ENCODE measurements at regions not wholly inside any gene's neighbourhood (a gene's known extent, or its start where the extent isn't known, plus 50 kb on each side); places are given as distances from the start of the nearest gene placed in this dataset.

GRCh38 chr9:29966247-29966646 lies 2393.0 kb upstream of the C9orf72 start:
- Histone ChIP-seq H3K79me2 (ENCODE audit: low read length) (no peaks in the 10 kb centered on the region), H3K4me2 (ENCODE audit: low read depth, low read length) (no peak overlapping the region), H3K9me2 (replicated peaks; ENCODE audit: insufficient read depth, low read length) (no peaks in the 10 kb centered on the region), H3K4me3 (ENCODE audit: low read length) (no peak overlapping the region), H3F3A (ENCODE audit: insufficient read depth, low read length) (no peaks in the 10 kb centered on the region), H2AFZ (ENCODE audit: low read length) (no peak overlapping the region), H4K20me1 (ENCODE audit: insufficient read depth, low read length) (no peaks in the 10 kb centered on the region), H3K9me3 (replicated peaks; ENCODE audit: insufficient read depth, low read length) (no peaks in the 10 kb centered on the region), H3K27me3 (replicated peaks; ENCODE audit: insufficient read depth, low read length) (no peaks in the 10 kb centered on the region), H3K36me3 (replicated peaks; ENCODE audit: insufficient read depth, low read length) (no peaks in the 10 kb centered on the region), H3K4me1 (ENCODE audit: low read length) (no peaks in the 10 kb centered on the region), H3K9ac (ENCODE audit: low read length) (no peak overlapping the region), H3K27ac (ENCODE audit: low read length) (no peak overlapping the region)
- TF ChIP-seq EZH2phosphoT487 (IDR thresholded peaks at IDR 0.05; ENCODE audit: low read length) (no peak), EZH2 (optimal IDR thresholded peaks at IDR 0.05; ENCODE audit: low read depth, low read length) (no peak), CTCF (IDR thresholded peaks at IDR 0.05; ENCODE audit: low read length) (no peak)
- DNase-seq = no peak

- no peaks in the 10 kb centered on the region for H3F3A ChIP-seq (ENCODE audit: insufficient read depth, low read length)
- H4K20me1 ChIP-seq (ENCODE audit: insufficient read depth, low read length) = no peaks in the 10 kb centered on the region
- no peaks in the 10 kb centered on the region for H3K27me3 ChIP-seq (replicated peaks; ENCODE audit: insufficient read depth, low read length)
- no peak overlapping the region for H3K27ac ChIP-seq (ENCODE audit: low read length)
- H3K4me1 ChIP-seq (ENCODE audit: low read length) = no peaks in the 10 kb centered on the region
- no peaks in the 10 kb centered on the region for H3K9me2 ChIP-seq (replicated peaks; ENCODE audit: insufficient read depth, low read length)
- TF ChIP-seq EZH2 (optimal IDR thresholded peaks at IDR 0.05; ENCODE audit: low read depth, low read length) (no peak), EZH2phosphoT487 (IDR thresholded peaks at IDR 0.05; ENCODE audit: low read length) (no peak), CTCF (IDR thresholded peaks at IDR 0.05; ENCODE audit: low read length) (no peak)
- no peaks in the 10 kb centered on the region for H3K36me3 ChIP-seq (replicated peaks; ENCODE audit: insufficient read depth, low read length)
- no peak for DNase-seq
- no peak overlapping the region for H3K4me2 ChIP-seq (ENCODE audit: low read depth, low read length)
- no peak overlapping the region for H3K9ac ChIP-seq (ENCODE audit: low read length)
- H2AFZ ChIP-seq (ENCODE audit: low read length) = no peak overlapping the region
- no peaks in the 10 kb centered on the region for H3K79me2 ChIP-seq (ENCODE audit: low read length)
- no peaks in the 10 kb centered on the region for H3K9me3 ChIP-seq (replicated peaks; ENCODE audit: insufficient read depth, low read length)
- H3K4me3 ChIP-seq (ENCODE audit: low read length) = no peak overlapping the region
These were observed 2395.6 kb upstream of the C9orf72 start for GRCh38 chr9:29968831-29969230.

GRCh38 chr9:29969408-29969807 lies 2396.1 kb upstream of the C9orf72 start:
- Histone ChIP-seq H3K4me2 (ENCODE audit: low read depth, low read length) (no peak overlapping the region), H3K4me3 (ENCODE audit: low read length) (no peak overlapping the region), H2AFZ (ENCODE audit: low read length) (no peak overlapping the region), H3K79me2 (ENCODE audit: low read length) (no peaks in the 10 kb centered on the region), H3K27me3 (replicated peaks; ENCODE audit: insufficient read depth, low read length) (no peaks in the 10 kb centered on the region), H3K9me2 (replicated peaks; ENCODE audit: insufficient read depth, low read length) (no peaks in the 10 kb centered on the region), H3K36me3 (replicated peaks; ENCODE audit: insufficient read depth, low read length) (no peaks in the 10 kb centered on the region), H3K9me3 (replicated peaks; ENCODE audit: insufficient read depth, low read length) (no peaks in the 10 kb centered on the region), H3K9ac (ENCODE audit: low read length) (no peak overlapping the region), H3K4me1 (ENCODE audit: low read length) (no peaks in the 10 kb centered on the region), H3K27ac (ENCODE audit: low read length) (no peak overlapping the region), H3F3A (ENCODE audit: insufficient read depth, low read length) (no peaks in the 10 kb centered on the region), H4K20me1 (ENCODE audit: insufficient read depth, low read length) (no peaks in the 10 kb centered on the region)
- no peak for TF ChIP-seq CTCF (IDR thresholded peaks at IDR 0.05; ENCODE audit: low read length)
- no peak for TF ChIP-seq EZH2phosphoT487 (IDR thresholded peaks at IDR 0.05; ENCODE audit: low read length)
- TF ChIP-seq EZH2 (optimal IDR thresholded peaks at IDR 0.05; ENCODE audit: low read depth, low read length) = no peak
- DNase-seq = no peak
